Liver (tissue), 7 donors: ENCODE measurements at regions not wholly inside any gene's neighbourhood (a gene's known extent, or its start where the extent isn't known, plus 50 kb on each side); places are given as distances from the start of the nearest gene placed in this dataset.

Experiments used
- DNase-seq: peaks from one replicate; pipeline ENCODE4 v3.0.0-alpha.2; 2017; ENCODE audit warnings: low spot score
- H3K27ac ChIP-seq, 2 donors: one replicate each; pipeline ENCODE4 v1.7.0; 2013; ENCODE audit warnings: inconsistent platforms in 2 of 2, low read length in 2 of 2, control low read depth in 1 of 2, low read depth in 1 of 2, mild to moderate bottlenecking in 1 of 2
- H3K27me3 ChIP-seq, 4 donors: one replicate each; pipeline versions ENCODE4 v1.6.1 to v1.7.0; 2013; ENCODE audit warnings: low read length in 3 of 4, inconsistent platforms in 1 of 4, mild to moderate bottlenecking in 1 of 4, moderate library complexity in 1 of 4; ENCODE audit not compliant: control insufficient read depth in 4 of 4, insufficient read depth in 4 of 4
- H3K36me3 ChIP-seq, 4 donors: one replicate each; pipeline versions ENCODE4 v1.6.1 to v1.7.0; 2013; ENCODE audit warnings: low read length in 3 of 4, mild to moderate bottlenecking in 3 of 4, low read depth in 1 of 4, moderate library complexity in 1 of 4; ENCODE audit not compliant: control insufficient read depth in 4 of 4, insufficient read depth in 3 of 4
- H3K4me1 ChIP-seq, 4 donors: one replicate each; pipeline versions ENCODE4 v1.6.1 to v1.7.0; 2013; ENCODE audit warnings: low read length in 3 of 4, mild to moderate bottlenecking in 3 of 4, moderate library complexity in 1 of 4; ENCODE audit not compliant: control insufficient read depth in 4 of 4, insufficient read depth in 4 of 4
- H3K4me3 ChIP-seq, 3 donors: one replicate each; pipeline versions ENCODE4 v1.6.1 to v1.7.0; 2013; ENCODE audit warnings: low read length in 3 of 3, control low read depth in 1 of 3, low read depth in 1 of 3, mild to moderate bottlenecking in 1 of 3
- H3K9ac ChIP-seq, 2 donors: one replicate each; pipeline ENCODE4 v1.7.0; 2013; ENCODE audit warnings: low read length in 2 of 2, mild to moderate bottlenecking in 2 of 2, moderate library complexity in 2 of 2, control low read depth in 1 of 2, low read depth in 1 of 2
- H3K9me3 ChIP-seq, 4 donors: one replicate each; pipeline versions ENCODE4 v1.6.1 to v1.7.0; 2013; ENCODE audit warnings: low read length in 3 of 4; ENCODE audit not compliant: control insufficient read depth in 4 of 4
- EGR1 ChIP-seq, 2 donors: IDR thresholded peaks; 2 replicates each; pipeline ENCODE4 v1.6.1; 2016 to 2018; ENCODE audit warnings: antibody characterized with exemption in 2 of 2, low read depth in 2 of 2
- NR2F2 ChIP-seq: IDR thresholded peaks from 2 replicates; pipeline ENCODE4 v1.6.1; 2016; ENCODE audit warnings: antibody characterized with exemption
- RXRA ChIP-seq, 2 donors: IDR thresholded peaks; 2 replicates each; pipeline ENCODE4 v1.6.1; 2017 to 2018; ENCODE audit warnings: antibody characterized with exemption in 2 of 2, mild to moderate bottlenecking in 1 of 2
- YY1 ChIP-seq: IDR thresholded peaks from 2 replicates; pipeline ENCODE4 v1.6.1; 2016; ENCODE audit warnings: antibody characterized with exemption, mild to moderate bottlenecking
- WGBS: extraction: QIAGEN DNeasy Blood & Tissue Kit; methylation state at CpG from one replicate; pipeline ENCODE4 v1.1.7; 2013; 5-methylcytosine and 5-hydroxymethylcytosine counted together
- TF ChIP-seq, protein P1 (sequence below): IDR thresholded peaks from 2 replicates; pipeline ENCODE4 v1.6.1; 2016; ENCODE audit warnings: antibody characterized with exemption, mild to moderate bottlenecking
- TF ChIP-seq, protein P2 (sequence below): IDR thresholded peaks from 2 replicates; pipeline ENCODE4 v1.6.1; 2016; ENCODE audit warnings: antibody characterized with exemption
- TF ChIP-seq, protein P3 (sequence below): IDR thresholded peaks from 2 replicates; pipeline ENCODE4 v1.6.1; 2016; ENCODE audit warnings: antibody characterized with exemption
- donor health status: healthy.
- donor health status: healthy.
- donor health status: healthy.
- donor health status: healthy.

DNA sequence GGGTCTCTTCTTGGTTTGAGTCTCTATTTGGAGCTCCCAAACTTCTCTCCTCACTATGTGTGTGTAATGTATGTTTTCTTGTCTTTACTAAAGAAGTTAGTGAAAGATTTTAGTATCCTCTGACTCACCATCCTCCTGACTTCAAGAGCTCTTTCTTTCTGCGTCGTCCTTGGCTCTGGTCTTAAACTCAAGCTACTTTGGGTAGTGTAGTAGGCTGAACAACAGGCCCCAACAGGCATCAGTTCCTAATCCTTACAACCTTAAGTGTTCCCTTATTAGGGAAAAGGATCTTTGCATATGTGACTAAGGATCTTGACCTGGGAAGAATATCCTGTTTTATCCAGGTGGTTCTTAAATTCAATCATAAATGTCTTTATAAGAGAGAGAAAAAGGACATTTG, 810.2 kb downstream of the MAFB start:
- Histone ChIP-seq H3K36me3 (no peaks in the 10 kb centered on the region), H3K4me1 (peaks cover 0 to 26% (median 15%) of the 10 kb centered on the region in 4 donors), H3K27ac (no peak overlapping the region), H3K27me3 (no peaks in the 10 kb centered on the region), H3K9me3 (no peaks in the 10 kb centered on the region), H3K9ac (no peak overlapping the region), H3K4me3 (no peak overlapping the region)
- no peak for DNase-seq
- TF ChIP-seq RXRA (IDR thresholded peaks at IDR 0.05) (no peak), NR2F2 (no peak), YY1 (no peak)
- TF ChIP-seq, protein P1, sequence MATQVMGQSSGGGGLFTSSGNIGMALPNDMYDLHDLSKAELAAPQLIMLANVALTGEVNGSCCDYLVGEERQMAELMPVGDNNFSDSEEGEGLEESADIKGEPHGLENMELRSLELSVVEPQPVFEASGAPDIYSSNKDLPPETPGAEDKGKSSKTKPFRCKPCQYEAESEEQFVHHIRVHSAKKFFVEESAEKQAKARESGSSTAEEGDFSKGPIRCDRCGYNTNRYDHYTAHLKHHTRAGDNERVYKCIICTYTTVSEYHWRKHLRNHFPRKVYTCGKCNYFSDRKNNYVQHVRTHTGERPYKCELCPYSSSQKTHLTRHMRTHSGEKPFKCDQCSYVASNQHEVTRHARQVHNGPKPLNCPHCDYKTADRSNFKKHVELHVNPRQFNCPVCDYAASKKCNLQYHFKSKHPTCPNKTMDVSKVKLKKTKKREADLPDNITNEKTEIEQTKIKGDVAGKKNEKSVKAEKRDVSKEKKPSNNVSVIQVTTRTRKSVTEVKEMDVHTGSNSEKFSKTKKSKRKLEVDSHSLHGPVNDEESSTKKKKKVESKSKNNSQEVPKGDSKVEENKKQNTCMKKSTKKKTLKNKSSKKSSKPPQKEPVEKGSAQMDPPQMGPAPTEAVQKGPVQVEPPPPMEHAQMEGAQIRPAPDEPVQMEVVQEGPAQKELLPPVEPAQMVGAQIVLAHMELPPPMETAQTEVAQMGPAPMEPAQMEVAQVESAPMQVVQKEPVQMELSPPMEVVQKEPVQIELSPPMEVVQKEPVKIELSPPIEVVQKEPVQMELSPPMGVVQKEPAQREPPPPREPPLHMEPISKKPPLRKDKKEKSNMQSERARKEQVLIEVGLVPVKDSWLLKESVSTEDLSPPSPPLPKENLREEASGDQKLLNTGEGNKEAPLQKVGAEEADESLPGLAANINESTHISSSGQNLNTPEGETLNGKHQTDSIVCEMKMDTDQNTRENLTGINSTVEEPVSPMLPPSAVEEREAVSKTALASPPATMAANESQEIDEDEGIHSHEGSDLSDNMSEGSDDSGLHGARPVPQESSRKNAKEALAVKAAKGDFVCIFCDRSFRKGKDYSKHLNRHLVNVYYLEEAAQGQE, result no peak
- TF ChIP-seq, protein P2, sequence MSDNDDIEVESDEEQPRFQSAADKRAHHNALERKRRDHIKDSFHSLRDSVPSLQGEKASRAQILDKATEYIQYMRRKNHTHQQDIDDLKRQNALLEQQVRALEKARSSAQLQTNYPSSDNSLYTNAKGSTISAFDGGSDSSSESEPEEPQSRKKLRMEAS, result no peak
- TF ChIP-seq, protein P3, sequence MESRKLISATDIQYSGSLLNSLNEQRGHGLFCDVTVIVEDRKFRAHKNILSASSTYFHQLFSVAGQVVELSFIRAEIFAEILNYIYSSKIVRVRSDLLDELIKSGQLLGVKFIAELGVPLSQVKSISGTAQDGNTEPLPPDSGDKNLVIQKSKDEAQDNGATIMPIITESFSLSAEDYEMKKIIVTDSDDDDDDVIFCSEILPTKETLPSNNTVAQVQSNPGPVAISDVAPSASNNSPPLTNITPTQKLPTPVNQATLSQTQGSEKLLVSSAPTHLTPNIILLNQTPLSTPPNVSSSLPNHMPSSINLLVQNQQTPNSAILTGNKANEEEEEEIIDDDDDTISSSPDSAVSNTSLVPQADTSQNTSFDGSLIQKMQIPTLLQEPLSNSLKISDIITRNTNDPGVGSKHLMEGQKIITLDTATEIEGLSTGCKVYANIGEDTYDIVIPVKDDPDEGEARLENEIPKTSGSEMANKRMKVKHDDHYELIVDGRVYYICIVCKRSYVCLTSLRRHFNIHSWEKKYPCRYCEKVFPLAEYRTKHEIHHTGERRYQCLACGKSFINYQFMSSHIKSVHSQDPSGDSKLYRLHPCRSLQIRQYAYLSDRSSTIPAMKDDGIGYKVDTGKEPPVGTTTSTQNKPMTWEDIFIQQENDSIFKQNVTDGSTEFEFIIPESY, result no peak
- 80% methylated on average over 2 of the region's 2 CpGs for WGBS

DNA sequence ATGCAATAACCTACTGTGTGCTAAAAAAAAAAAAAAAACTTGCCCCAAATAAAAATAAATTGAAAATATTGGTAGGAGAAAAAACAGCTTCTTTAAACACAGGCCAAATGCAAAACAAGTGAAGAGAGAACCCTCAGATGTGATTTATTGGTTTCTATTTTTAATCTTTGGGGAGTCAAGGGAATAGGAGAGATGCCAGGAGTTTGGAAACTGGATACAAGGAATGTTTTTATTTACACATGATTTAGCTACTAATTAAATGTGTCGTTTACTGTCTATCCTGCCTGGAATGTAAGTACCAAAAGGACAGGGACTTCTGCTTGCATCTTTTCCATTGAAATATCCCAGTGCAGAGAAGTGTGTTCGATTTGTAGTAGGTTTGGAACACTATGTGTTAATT, 810.7 kb downstream of the MAFB start:
- no peak for DNase-seq
- Histone ChIP-seq H3K9ac (no peak overlapping the region), H3K4me3 (no peak overlapping the region), H3K27me3 (no peaks in the 10 kb centered on the region), H3K9me3 (no peaks in the 10 kb centered on the region), H3K36me3 (no peaks in the 10 kb centered on the region), H3K4me1 (peaks cover 0 to 28% (median 15%) of the 10 kb centered on the region in 4 donors), H3K27ac (no peak overlapping the region)
- WGBS, result 56% methylated on average over 2 of the region's 2 CpGs
- TF ChIP-seq, protein P2, result no peak
- TF ChIP-seq, protein P1, result no peak
- no peak for TF ChIP-seq EGR1 (IDR thresholded peaks at IDR 0.05; ENCODE audit: low read depth in 2 of 2)
